ENCODE measurements at regions not wholly inside any gene's neighbourhood (a gene's known extent, or its start where the extent isn't known, plus 50 kb on each side); places are given as distances from the start of the nearest gene placed in this dataset.

GRCh38 chr15:95247071-95247984 lies 1016.0 kb downstream of the MCTP2 start:
- DNase-seq (ENCODE audit: low read depth in 2 of 2): no peak

GRCh38 chr15:95249524-95249923 lies 1018.2 kb downstream of the MCTP2 start:
- DNase-seq (ENCODE audit: low read depth in 2 of 2): no peak

- no peak for DNase-seq (ENCODE audit: low read depth in 2 of 2)
Measured at GRCh38 chr15:95252404-95252803, 1021.0 kb downstream of the MCTP2 start.

GRCh38 chr15:95254263-95254662 lies 1022.9 kb downstream of the MCTP2 start:
- DNase-seq (ENCODE audit: low read depth in 2 of 2): no peak

GRCh38 chr15:95259513-95259912 lies 1028.2 kb downstream of the MCTP2 start:
- peak; percentile 14 to 23 for DNase-seq (ENCODE audit: low read depth in 2 of 2)

GRCh38 chr15:95259965-95260364 lies 1028.6 kb downstream of the MCTP2 start:
- no peak for DNase-seq (ENCODE audit: low read depth in 2 of 2)

- no peak for DNase-seq (ENCODE audit: low read depth in 2 of 2)
Measured at GRCh38 chr15:95260856-95261255, 1029.5 kb downstream of the MCTP2 start.

- no peak for DNase-seq (ENCODE audit: low read depth in 2 of 2)
Measured at GRCh38 chr15:95261546-95261945, 1030.2 kb downstream of the MCTP2 start.

- no peak for DNase-seq (ENCODE audit: low read depth in 2 of 2)
Measured at GRCh38 chr15:95261968-95262367, 1030.6 kb downstream of the MCTP2 start.

- DNase-seq (ENCODE audit: low read depth in 2 of 2): no peak
Measured at GRCh38 chr15:95262866-95263564, 1031.7 kb downstream of the MCTP2 start.

GRCh38 chr15:95263751-95264150 lies 1032.4 kb downstream of the MCTP2 start:
- DNase-seq (ENCODE audit: low read depth in 2 of 2): no peak

GRCh38 chr15:95265419-95265997 lies 1034.1 kb downstream of the MCTP2 start:
- DNase-seq (ENCODE audit: low read depth in 2 of 2): no peak

- DNase-seq (ENCODE audit: low read depth in 2 of 2): no peak
Measured at GRCh38 chr15:95266451-95267061, 1035.2 kb downstream of the MCTP2 start.

- no peak for DNase-seq (ENCODE audit: low read depth in 2 of 2)
Measured at GRCh38 chr15:95267481-95267880, 1036.1 kb downstream of the MCTP2 start.

GRCh38 chr15:95269242-95270183 lies 1038.2 kb downstream of the MCTP2 start:
- no peak for DNase-seq (ENCODE audit: low read depth in 2 of 2)

GRCh38 chr15:95274101-95274500 lies 1042.7 kb downstream of the MCTP2 start:
- DNase-seq (ENCODE audit: low read depth in 2 of 2): no peak

GRCh38 chr15:95277266-95277665 lies 1045.9 kb downstream of the MCTP2 start:
- DNase-seq (ENCODE audit: low read depth in 2 of 2): no peak

- DNase-seq (ENCODE audit: low read depth in 2 of 2): no peak
Measured at GRCh38 chr15:95278532-95279245, 1047.3 kb downstream of the MCTP2 start.

- DNase-seq (ENCODE audit: low read depth in 2 of 2): no peak
Measured at GRCh38 chr15:95279277-95280019, 1048.1 kb downstream of the MCTP2 start.

- no peak for DNase-seq (ENCODE audit: low read depth in 2 of 2)
Measured at GRCh38 chr15:95280711-95281110, 1049.3 kb downstream of the MCTP2 start.

Measured in stimulated activated CD4-positive, alpha-beta T cell treated with anti-CD3 and anti-CD28 coated beads, Interleukin-4, amount 100 ng/mL, for 48 hours (primary cell).